Fibroblast of the aortic adventitia (primary cell): ENCODE measurements at regions not wholly inside any gene's neighbourhood (a gene's known extent, or its start where the extent isn't known, plus 50 kb on each side); places are given as distances from the start of the nearest gene placed in this dataset.
A peak's percentile ranks its signal among the peaks of the same experiment; 100 is the strongest.

ENCODE experiments used
- DNase-seq: peaks from one replicate; pipeline ENCODE4 v3.0.0-alpha.2; 2010; ENCODE audit warnings: low read depth
- H3K4me3 ChIP-seq: 2 replicates; pipeline ENCODE4 v1.5.1; 2011; ENCODE audit warnings: low read depth, mild to moderate bottlenecking, control low read depth, low read length, moderate library complexity
- CTCF ChIP-seq: IDR thresholded peaks from 2 replicates; pipeline ENCODE4 v1.5.1; 2011; ENCODE audit warnings: mild to moderate bottlenecking, low read length, control low read depth, inconsistent platforms; ENCODE audit not compliant: insufficient read depth

GRCh38 chr2:88868861-88869260, 177.4 kb downstream of the RPIA start:
- no peak for DNase-seq
- TF ChIP-seq CTCF = no peak
- H3K4me3 ChIP-seq = no peak overlapping the region

- no peak overlapping the region for H3K4me3 ChIP-seq
- no peak for DNase-seq
- TF ChIP-seq CTCF = no peak
These were observed 178.9 kb downstream of the RPIA start for GRCh38 chr2:88870267-88870839.

GRCh38 chr2:88871336-88871735, 179.9 kb downstream of the RPIA start:
- DNase-seq = no peak
- no peak overlapping the region for H3K4me3 ChIP-seq
- no peak for TF ChIP-seq CTCF

GRCh38 chr2:88873620-88874019, 182.1 kb downstream of the RPIA start:
- TF ChIP-seq CTCF = no peak
- no peak overlapping the region for H3K4me3 ChIP-seq
- DNase-seq = no peak

GRCh38 chr2:88874063-88874657, 182.7 kb downstream of the RPIA start:
- H3K4me3 ChIP-seq = no peak overlapping the region
- peak; percentile 75 for DNase-seq
- TF ChIP-seq CTCF = peak; percentile 80

- TF ChIP-seq CTCF = no peak
- H3K4me3 ChIP-seq = no peak overlapping the region
- DNase-seq = no peak
These were observed 184.3 kb downstream of the RPIA start for GRCh38 chr2:88875736-88876135.

GRCh38 chr2:88880441-88880953, 189.0 kb downstream of the RPIA start:
- no peak overlapping the region for H3K4me3 ChIP-seq
- DNase-seq = peak; percentile 64
- peak; percentile 79 for TF ChIP-seq CTCF
